Right atrium auricular region (tissue), 2 donors: ENCODE measurements at regions not wholly inside any gene's neighbourhood (a gene's known extent, or its start where the extent isn't known, plus 50 kb on each side); places are given as distances from the start of the nearest gene placed in this dataset.

ENCODE experiments used
- DNase-seq: peaks from one replicate; pipeline ENCODE4 v3.0.0-alpha.2; 2019; ENCODE audit warnings: low spot score
- H3K27ac ChIP-seq, 2 donors: fragments of 200-600 bp; sonication (generic); 1 replicate in 1 of 2; 2 replicates in 1 of 2; pipeline ENCODE4 v1.5.1; 2016 to 2019
- H3K27me3 ChIP-seq, 2 donors: fragments of 200-600 bp; sonication (generic); one replicate each; pipeline versions ENCODE4 v1.5.1 to v1.6.0; 2017 to 2019
- H3K36me3 ChIP-seq: fragments of 200-600 bp; sonication (generic); one replicate; pipeline ENCODE4 v1.5.1; 2016
- H3K4me1 ChIP-seq, 2 donors: fragments of 200-600 bp; sonication (generic); one replicate each; pipeline versions ENCODE4 v1.5.1 to v1.6.0; 2017 to 2019
- H3K4me3 ChIP-seq, 2 donors: fragments of 200-600 bp; sonication (generic); 1 replicate in 1 of 2; 2 replicates in 1 of 2; pipeline ENCODE4 v1.5.1; 2017 to 2019; ENCODE audit warnings: mild to moderate bottlenecking in 1 of 2, moderate library complexity in 1 of 2
- H3K9me3 ChIP-seq, 2 donors: fragments of 200-600 bp; sonication (generic); one replicate each; pipeline ENCODE4 v1.5.1; 2019
- CTCF ChIP-seq, 2 donors: fragments of 200-600 bp; sonication (generic); IDR thresholded peaks; one replicate each; pipeline ENCODE4 v1.5.1; 2019; ENCODE audit warnings: antibody characterized with exemption in 2 of 2

GRCh38 chr20:60512443-60512842, 554.2 kb downstream of the CDH26 start:
- Histone ChIP-seq H3K36me3 (no peaks in the 10 kb centered on the region), H3K9me3 (no peaks in the 10 kb centered on the region), H3K27me3 (no peaks in the 10 kb centered on the region), H3K4me3 (no peak overlapping the region), H3K27ac (no peak overlapping the region), H3K4me1 (no peaks in the 10 kb centered on the region)
- no peak for TF ChIP-seq CTCF (IDR thresholded peaks at IDR 0.05)
- DNase-seq: no peak

GRCh38 chr20:60513141-60513540, 554.9 kb downstream of the CDH26 start:
- H3K27me3 ChIP-seq: no peaks in the 10 kb centered on the region
- H3K9me3 ChIP-seq: no peaks in the 10 kb centered on the region
- no peak for DNase-seq
- no peak overlapping the region for H3K27ac ChIP-seq
- H3K4me1 ChIP-seq: no peaks in the 10 kb centered on the region
- TF ChIP-seq CTCF (IDR thresholded peaks at IDR 0.05): no peak
- no peaks in the 10 kb centered on the region for H3K36me3 ChIP-seq
- H3K4me3 ChIP-seq: no peak overlapping the region

- H3K9me3 ChIP-seq: no peaks in the 10 kb centered on the region
These were observed 558.2 kb downstream of the CDH26 start for GRCh38 chr20:60516442-60516841.

GRCh38 chr20:60518022-60518421, 559.8 kb downstream of the CDH26 start:
- Histone ChIP-seq H3K27ac (no peak overlapping the region), H3K27me3 (no peaks in the 10 kb centered on the region), H3K4me3 (no peak overlapping the region), H3K4me1 (no peaks in the 10 kb centered on the region), H3K36me3 (no peaks in the 10 kb centered on the region), H3K9me3 (no peaks in the 10 kb centered on the region)
- no peak for DNase-seq
- no peak for TF ChIP-seq CTCF (IDR thresholded peaks at IDR 0.05)

More at GRCh38 chr20:60516442-60516841, 558.2 kb downstream of the CDH26 start:
- H3K4me3 ChIP-seq: no peak overlapping the region
- DNase-seq: no peak
- no peaks in the 10 kb centered on the region for H3K36me3 ChIP-seq
- H3K4me1 ChIP-seq: no peaks in the 10 kb centered on the region
- TF ChIP-seq CTCF (IDR thresholded peaks at IDR 0.05): no peak
- no peak overlapping the region for H3K27ac ChIP-seq
- H3K27me3 ChIP-seq: no peaks in the 10 kb centered on the region

GRCh38 chr20:60525397-60525796, 567.2 kb downstream of the CDH26 start:
- no peaks in the 10 kb centered on the region for H3K36me3 ChIP-seq
- H3K9me3 ChIP-seq: no peaks in the 10 kb centered on the region
- H3K27ac ChIP-seq: no peak overlapping the region
- H3K27me3 ChIP-seq: no peaks in the 10 kb centered on the region
- DNase-seq: no peak
- H3K4me3 ChIP-seq: no peak overlapping the region
- TF ChIP-seq CTCF (IDR thresholded peaks at IDR 0.05): no peak
- H3K4me1 ChIP-seq: no peaks in the 10 kb centered on the region

- TF ChIP-seq CTCF (IDR thresholded peaks at IDR 0.05): no peak
- H3K36me3 ChIP-seq: no peaks in the 10 kb centered on the region
These were observed 569.4 kb downstream of the CDH26 start for GRCh38 chr20:60527656-60528055.

More at GRCh38 chr20:60527656-60528055, 569.4 kb downstream of the CDH26 start:
- Histone ChIP-seq H3K4me1 (no peaks in the 10 kb centered on the region), H3K9me3 (no peaks in the 10 kb centered on the region), H3K27me3 (no peaks in the 10 kb centered on the region), H3K27ac (no peak overlapping the region), H3K4me3 (no peak overlapping the region)
- no peak for DNase-seq
